ENCODE measurements at regions not wholly inside any gene's neighbourhood (a gene's known extent, or its start where the extent isn't known, plus 50 kb on each side); places are given as distances from the start of the nearest gene placed in this dataset.

DNA sequence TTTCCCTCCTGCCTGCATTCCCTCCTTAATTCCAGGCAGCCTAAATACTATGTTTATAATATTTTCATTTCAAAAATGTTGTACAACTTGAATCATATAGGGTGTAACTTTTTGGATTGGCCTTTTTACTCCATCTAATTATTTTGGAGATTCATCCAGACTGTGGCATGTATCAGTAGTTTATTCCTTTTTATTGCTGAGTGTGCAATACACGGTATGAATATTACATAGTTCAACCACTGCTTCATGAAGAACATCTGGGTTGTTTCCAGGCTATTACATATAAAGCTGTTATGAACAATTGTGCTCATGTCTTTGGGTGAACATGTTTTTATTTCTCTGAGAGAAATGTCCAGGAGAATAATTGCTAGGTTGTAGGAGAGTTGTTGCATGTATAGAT is 253.5 kb upstream of the SLC35B3 start:
- Mint-ChIP-seq H3K27me3 (no peaks in the 10 kb centered on the region), H3K9me3 (peaks cover 4% of the 10 kb centered on the region), H3K4me1 (no peaks in the 10 kb centered on the region), H3K27ac (no peak overlapping the region), H3K36me3 (no peaks in the 10 kb centered on the region), H3K4me3 (no peak overlapping the region)
- DNase-seq (no peak), ATAC-seq (ENCODE audit: low read depth) (no peak)
- POLR2A ChIA-PET, result no interaction called here

DNA sequence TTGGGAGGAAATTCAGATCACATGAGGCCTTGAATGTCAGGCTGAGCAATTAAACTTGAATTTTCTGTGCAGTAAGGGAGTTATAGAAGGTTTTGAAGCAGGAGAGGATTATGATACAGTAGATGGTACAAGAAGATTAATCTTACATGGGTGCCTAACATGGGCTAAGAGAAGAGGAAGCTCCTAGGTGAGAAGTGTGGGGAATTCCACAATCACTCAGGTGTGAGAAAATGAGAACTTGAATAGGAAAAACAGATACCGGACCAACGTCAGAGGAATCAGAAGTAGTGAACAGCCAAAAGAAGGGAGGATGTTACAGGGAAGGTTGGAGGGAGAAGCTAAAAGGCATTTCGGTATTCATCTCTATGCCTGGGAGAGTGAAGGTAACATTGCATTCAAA is 250.7 kb upstream of the SLC35B3 start:
- DNase-seq, result no peak
- POLR2A ChIA-PET, result no interaction called here

GRCh38 chr6:8683204-8683603 is 247.9 kb upstream of the SLC35B3 start:
- Mint-ChIP-seq H3K27me3 (no peaks in the 10 kb centered on the region), H3K4me3 (no peak overlapping the region), H3K27ac (no peak overlapping the region), H3K9me3 (no peaks in the 10 kb centered on the region), H3K36me3 (no peaks in the 10 kb centered on the region), H3K4me1 (no peaks in the 10 kb centered on the region)
- POLR2A ChIA-PET, result no interaction called here
- ATAC-seq (ENCODE audit: low read depth), result no peak
- no peak for DNase-seq

More for the DNA sequence above, 250.7 kb upstream of the SLC35B3 start:
- no peak overlapping the region for H3K4me3 Mint-ChIP-seq
- no peaks in the 10 kb centered on the region for H3K4me1 Mint-ChIP-seq
- peaks cover 2% of the 10 kb centered on the region for H3K9me3 Mint-ChIP-seq
- H3K36me3 Mint-ChIP-seq, result no peaks in the 10 kb centered on the region
- H3K27ac Mint-ChIP-seq, result no peak overlapping the region
- ATAC-seq (ENCODE audit: low read depth), result no peak
- no peaks in the 10 kb centered on the region for H3K27me3 Mint-ChIP-seq

DNA sequence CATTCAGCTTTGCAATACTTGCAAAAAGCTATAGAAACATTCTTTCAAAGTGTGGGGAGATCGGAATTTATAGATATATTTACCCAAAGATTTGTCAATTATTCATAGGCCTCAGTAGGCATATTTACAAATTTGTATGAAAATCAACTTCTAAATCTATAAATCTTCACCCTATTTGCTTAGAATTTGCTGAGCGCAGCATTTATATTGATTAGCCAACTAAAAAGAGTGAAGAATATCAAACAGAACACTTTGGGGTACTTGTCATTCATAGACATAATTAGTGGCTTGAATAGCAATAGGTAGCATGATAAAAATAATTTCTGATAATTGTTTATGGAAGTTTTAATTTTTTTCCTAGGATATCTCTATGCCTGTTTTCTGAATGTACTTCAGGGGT is 244.5 kb upstream of the SLC35B3 start:
- POLR2A ChIA-PET, result no interaction called here
- no peak overlapping the region for H3K4me3 Mint-ChIP-seq
- H3K36me3 Mint-ChIP-seq, result no peaks in the 10 kb centered on the region
- no peaks in the 10 kb centered on the region for H3K27me3 Mint-ChIP-seq
- ATAC-seq (ENCODE audit: low read depth), result no peak
- DNase-seq, result no peak
- no peaks in the 10 kb centered on the region for H3K9me3 Mint-ChIP-seq
- H3K27ac Mint-ChIP-seq, result no peak overlapping the region
- no peaks in the 10 kb centered on the region for H3K4me1 Mint-ChIP-seq

- no peak for ATAC-seq (ENCODE audit: low read depth)
- Mint-ChIP-seq H3K27ac (no peak overlapping the region), H3K4me3 (no peak overlapping the region), H3K36me3 (no peaks in the 10 kb centered on the region), H3K9me3 (no peaks in the 10 kb centered on the region), H3K27me3 (no peaks in the 10 kb centered on the region), H3K4me1 (no peaks in the 10 kb centered on the region)
- DNase-seq, result no peak
- POLR2A ChIA-PET, result no interaction called here
These were observed 243.1 kb upstream of the SLC35B3 start for GRCh38 chr6:8678466-8678865.

- Mint-ChIP-seq H3K27me3 (no peaks in the 10 kb centered on the region), H3K27ac (no peak overlapping the region), H3K4me3 (no peak overlapping the region), H3K36me3 (no peaks in the 10 kb centered on the region), H3K4me1 (no peaks in the 10 kb centered on the region), H3K9me3 (no peaks in the 10 kb centered on the region)
- ATAC-seq (ENCODE audit: low read depth) (no peak), DNase-seq (no peak)
- POLR2A ChIA-PET, result no interaction called here
These were observed 238.8 kb upstream of the SLC35B3 start for GRCh38 chr6:8674126-8674525.

DNA sequence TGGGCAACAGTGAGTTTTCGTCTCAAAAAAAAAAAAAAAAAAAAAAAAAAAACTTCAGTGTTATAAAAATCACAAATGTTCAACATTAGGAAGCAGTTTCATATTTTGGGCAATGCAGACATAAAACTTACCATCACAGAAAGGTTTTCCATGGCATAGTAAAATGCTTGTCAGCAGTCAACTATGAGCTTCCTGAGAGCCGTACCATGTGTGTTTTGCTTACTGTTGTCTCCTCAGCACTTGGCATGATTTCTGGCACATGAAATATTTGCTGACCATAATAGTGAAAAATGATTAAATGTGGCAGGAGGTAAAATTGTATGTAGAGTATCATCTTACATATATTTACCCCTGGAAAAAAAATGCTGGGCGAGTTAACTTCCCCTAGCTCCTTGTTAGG is 237.5 kb upstream of the SLC35B3 start:
- no peaks in the 10 kb centered on the region for H3K4me1 Mint-ChIP-seq
- H3K27ac Mint-ChIP-seq, result no peak overlapping the region
- H3K9me3 Mint-ChIP-seq, result no peaks in the 10 kb centered on the region
- DNase-seq, result no peak
- no peak for ATAC-seq (ENCODE audit: low read depth)
- H3K27me3 Mint-ChIP-seq, result no peaks in the 10 kb centered on the region
- H3K36me3 Mint-ChIP-seq, result no peaks in the 10 kb centered on the region
- H3K4me3 Mint-ChIP-seq, result no peak overlapping the region
- POLR2A ChIA-PET, result no interaction called here

DNA sequence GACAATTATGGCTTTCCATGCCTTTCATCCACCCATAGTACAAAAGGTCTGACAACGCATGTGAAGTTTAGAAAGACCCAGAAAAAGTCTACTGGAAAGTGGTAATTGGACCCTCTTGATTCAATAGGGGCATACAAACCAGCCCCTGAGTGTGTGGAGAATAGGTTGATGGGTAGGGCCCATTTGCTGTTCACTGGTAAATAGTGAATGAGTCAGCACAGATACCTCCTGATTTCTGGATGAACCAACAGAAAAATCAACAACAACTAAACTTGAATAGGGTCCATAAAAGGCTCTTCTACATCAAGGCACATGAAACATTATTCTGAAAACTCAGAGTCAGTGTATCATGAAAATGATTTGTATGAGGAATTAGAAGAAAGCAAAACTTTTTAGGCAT is 235.4 kb upstream of the SLC35B3 start:
- DNase-seq (no peak), ATAC-seq (ENCODE audit: low read depth) (no peak)
- no peaks in the 10 kb centered on the region for H3K4me1 Mint-ChIP-seq
- no peaks in the 10 kb centered on the region for H3K27me3 Mint-ChIP-seq
- H3K4me3 Mint-ChIP-seq, result no peak overlapping the region
- POLR2A ChIA-PET, result no interaction called here
- no peaks in the 10 kb centered on the region for H3K36me3 Mint-ChIP-seq
- H3K27ac Mint-ChIP-seq, result no peak overlapping the region
- no peaks in the 10 kb centered on the region for H3K9me3 Mint-ChIP-seq

- Mint-ChIP-seq H3K9me3 (peaks cover 2% of the 10 kb centered on the region), H3K4me1 (no peaks in the 10 kb centered on the region), H3K27me3 (peaks cover 2% of the 10 kb centered on the region), H3K4me3 (no peak overlapping the region), H3K27ac (no peak overlapping the region), H3K36me3 (no peaks in the 10 kb centered on the region)
- ATAC-seq (ENCODE audit: low read depth) (no peak), DNase-seq (no peak)
- POLR2A ChIA-PET, result no interaction called here
These were observed 229.4 kb upstream of the SLC35B3 start for GRCh38 chr6:8664700-8665099.

GRCh38 chr6:8664070-8664469 is 228.7 kb upstream of the SLC35B3 start:
- no peaks in the 10 kb centered on the region for H3K4me1 Mint-ChIP-seq

GRCh38 chr6:8659404-8660189 is 224.3 kb upstream of the SLC35B3 start:
- Mint-ChIP-seq H3K4me1 (no peaks in the 10 kb centered on the region), H3K4me3 (no peak overlapping the region), H3K27ac (no peak overlapping the region), H3K36me3 (no peaks in the 10 kb centered on the region), H3K9me3 (no peaks in the 10 kb centered on the region), H3K27me3 (peaks cover 5% of the 10 kb centered on the region)
- POLR2A ChIA-PET, result no interaction called here
- ATAC-seq (ENCODE audit: low read depth) (no peak), DNase-seq (no peak)

More at GRCh38 chr6:8664070-8664469, 228.7 kb upstream of the SLC35B3 start:
- DNase-seq (no peak), ATAC-seq (ENCODE audit: low read depth) (no peak)
- H3K4me3 Mint-ChIP-seq, result no peak overlapping the region
- H3K9me3 Mint-ChIP-seq, result peaks cover 2% of the 10 kb centered on the region
- H3K36me3 Mint-ChIP-seq, result no peaks in the 10 kb centered on the region
- no peak overlapping the region for H3K27ac Mint-ChIP-seq
- POLR2A ChIA-PET, result no interaction called here
- H3K27me3 Mint-ChIP-seq, result peaks cover 2% of the 10 kb centered on the region

- Mint-ChIP-seq H3K4me3 (no peak overlapping the region), H3K27ac (no peak overlapping the region), H3K36me3 (no peaks in the 10 kb centered on the region), H3K27me3 (peaks cover 5% of the 10 kb centered on the region), H3K4me1 (no peaks in the 10 kb centered on the region), H3K9me3 (no peaks in the 10 kb centered on the region)
- POLR2A ChIA-PET, result no interaction called here
- ATAC-seq (ENCODE audit: low read depth), result no peak
- DNase-seq, result no peak
These were observed 223.1 kb upstream of the SLC35B3 start for GRCh38 chr6:8658416-8658815.

GRCh38 chr6:8657522-8657921 is 222.2 kb upstream of the SLC35B3 start:
- Mint-ChIP-seq H3K4me3 (no peak overlapping the region), H3K27me3 (peaks cover 4% of the 10 kb centered on the region), H3K36me3 (no peaks in the 10 kb centered on the region), H3K9me3 (no peaks in the 10 kb centered on the region), H3K27ac (no peak overlapping the region), H3K4me1 (no peaks in the 10 kb centered on the region)
- ATAC-seq (ENCODE audit: low read depth), result no peak
- POLR2A ChIA-PET, result no interaction called here
- no peak for DNase-seq

GRCh38 chr6:8655670-8656454 is 220.5 kb upstream of the SLC35B3 start:
- Mint-ChIP-seq H3K27me3 (peaks cover 4% of the 10 kb centered on the region), H3K9me3 (no peaks in the 10 kb centered on the region), H3K4me1 (no peaks in the 10 kb centered on the region), H3K36me3 (no peaks in the 10 kb centered on the region), H3K4me3 (no peak overlapping the region), H3K27ac (no peak overlapping the region)
- DNase-seq, result no peak
- POLR2A ChIA-PET, result no interaction called here
- no peak for ATAC-seq (ENCODE audit: low read depth)
